Thymus (tissue), 11 donors: ENCODE measurements at regions not wholly inside any gene's neighbourhood (a gene's known extent, or its start where the extent isn't known, plus 50 kb on each side); places are given as distances from the start of the nearest gene placed in this dataset.

ENCODE experiments used
- DNase-seq, 9 donors: peaks; one replicate each; pipeline ENCODE4 v3.0.0-alpha.2; 2013; ENCODE audit warnings: low spot score in 9 of 9, low read depth in 6 of 9, missing footprints in 1 of 9
- H3K27ac ChIP-seq, 2 donors: one replicate each; pipeline ENCODE4 v1.5.1; 2013; ENCODE audit warnings: control low read depth in 1 of 2, low read depth in 1 of 2, low read length in 1 of 2, mild to moderate bottlenecking in 1 of 2, moderate library complexity in 1 of 2
- H3K27me3 ChIP-seq, 2 donors: one replicate each; pipeline ENCODE4 v1.5.1; 2013; ENCODE audit warnings: low read length in 1 of 2; ENCODE audit not compliant: control insufficient read depth in 2 of 2, insufficient read depth in 1 of 2
- H3K36me3 ChIP-seq, 2 donors: one replicate each; pipeline ENCODE4 v1.5.1; 2013; ENCODE audit warnings: low read length in 1 of 2, mild to moderate bottlenecking in 1 of 2, moderate library complexity in 1 of 2; ENCODE audit not compliant: control insufficient read depth in 2 of 2, insufficient read depth in 2 of 2
- H3K4me1 ChIP-seq, 2 donors: one replicate each; pipeline ENCODE4 v1.5.1; 2013; ENCODE audit warnings: low read length in 2 of 2; ENCODE audit not compliant: control insufficient read depth in 2 of 2, insufficient read depth in 2 of 2
- H3K4me3 ChIP-seq, 2 donors: one replicate each; pipeline ENCODE4 v1.5.1; 2013; ENCODE audit warnings: low read length in 2 of 2, control low read depth in 1 of 2, mild to moderate bottlenecking in 1 of 2
- H3K9me3 ChIP-seq, 2 donors: one replicate each; pipeline ENCODE4 v1.5.1; 2013; ENCODE audit warnings: low read length in 1 of 2, mild to moderate bottlenecking in 1 of 2; ENCODE audit not compliant: control insufficient read depth in 2 of 2, insufficient read depth in 1 of 2
- WGBS: extraction: QIAGEN DNeasy Blood & Tissue Kit; methylation state at CpG from one replicate; pipeline ENCODE4 v1.1.7; 2013; 5-methylcytosine and 5-hydroxymethylcytosine counted together
- donor health status: healthy.

DNA sequence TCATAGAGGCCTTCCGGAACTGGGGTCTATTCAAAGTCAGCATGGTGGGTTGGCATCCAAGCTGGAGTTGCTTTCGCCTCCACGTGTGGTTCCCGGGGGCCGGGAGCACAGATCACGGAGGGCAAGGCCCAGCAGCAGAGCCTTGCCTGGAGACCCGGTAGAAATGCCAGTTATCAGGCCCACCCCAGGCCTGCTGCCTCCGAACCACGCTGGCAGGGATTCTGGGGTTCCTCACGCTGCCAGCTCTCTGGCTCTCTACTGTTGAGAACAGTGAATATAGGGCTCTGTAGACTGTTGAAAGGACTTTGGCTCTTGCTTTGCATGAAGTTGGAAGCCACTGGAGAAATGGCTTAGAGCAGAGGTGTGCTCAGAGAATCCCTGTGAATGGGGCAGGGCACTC lies 127.5 kb downstream of the RIPK4 start:
- H3K27ac ChIP-seq: no peak overlapping the region
- H3K4me1 ChIP-seq: no peaks in the 10 kb centered on the region
- WGBS: 98% methylated on average over 10 of the region's 10 CpGs
- H3K36me3 ChIP-seq: no peaks in the 10 kb centered on the region
- no peak overlapping the region for H3K4me3 ChIP-seq
- DNase-seq: no peak
- H3K9me3 ChIP-seq: peaks cover 0 to 5% of the 10 kb centered on the region in 2 donors
- peaks cover 2 to 53% of the 10 kb centered on the region in 2 donors for H3K27me3 ChIP-seq

DNA sequence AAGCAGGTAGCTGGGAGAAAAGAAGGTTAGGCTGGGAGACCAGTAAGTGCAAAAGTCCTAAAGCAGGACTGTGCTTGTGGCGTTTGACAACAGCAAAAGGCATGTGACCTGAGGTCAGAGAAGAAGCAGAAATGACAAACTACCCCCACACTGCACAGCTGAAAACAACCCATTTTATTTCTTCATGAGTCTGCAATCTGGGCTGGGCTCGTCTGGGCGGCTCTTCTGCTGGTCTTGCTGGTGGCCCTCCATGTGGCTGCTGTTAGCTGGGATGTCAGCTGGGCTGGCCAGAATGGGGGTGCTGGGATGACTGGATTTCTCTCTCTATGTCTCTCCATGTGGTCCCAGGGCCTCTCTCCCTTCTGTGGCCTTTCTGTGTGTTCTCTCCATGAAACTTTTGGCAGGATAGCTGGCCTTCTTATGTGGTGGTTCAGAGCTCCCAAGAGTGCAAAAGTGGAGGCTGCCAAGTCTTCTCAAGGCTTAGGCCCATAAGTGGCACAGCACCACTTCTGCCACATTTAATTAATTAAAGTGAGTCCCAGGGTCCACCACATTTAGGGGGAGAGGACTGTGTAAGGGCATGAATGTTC lies 128.6 kb downstream of the RIPK4 start:
- no peaks in the 10 kb centered on the region for H3K36me3 ChIP-seq
- H3K4me3 ChIP-seq: no peak overlapping the region
- H3K9me3 ChIP-seq: peaks cover 0 to 5% of the 10 kb centered on the region in 2 donors
- H3K4me1 ChIP-seq: no peaks in the 10 kb centered on the region
- DNase-seq: no peak
- WGBS: 94% methylated on average over 3 of the region's 3 CpGs
- H3K27ac ChIP-seq: no peak overlapping the region
- H3K27me3 ChIP-seq: peaks cover 2 to 49% of the 10 kb centered on the region in 2 donors

DNA sequence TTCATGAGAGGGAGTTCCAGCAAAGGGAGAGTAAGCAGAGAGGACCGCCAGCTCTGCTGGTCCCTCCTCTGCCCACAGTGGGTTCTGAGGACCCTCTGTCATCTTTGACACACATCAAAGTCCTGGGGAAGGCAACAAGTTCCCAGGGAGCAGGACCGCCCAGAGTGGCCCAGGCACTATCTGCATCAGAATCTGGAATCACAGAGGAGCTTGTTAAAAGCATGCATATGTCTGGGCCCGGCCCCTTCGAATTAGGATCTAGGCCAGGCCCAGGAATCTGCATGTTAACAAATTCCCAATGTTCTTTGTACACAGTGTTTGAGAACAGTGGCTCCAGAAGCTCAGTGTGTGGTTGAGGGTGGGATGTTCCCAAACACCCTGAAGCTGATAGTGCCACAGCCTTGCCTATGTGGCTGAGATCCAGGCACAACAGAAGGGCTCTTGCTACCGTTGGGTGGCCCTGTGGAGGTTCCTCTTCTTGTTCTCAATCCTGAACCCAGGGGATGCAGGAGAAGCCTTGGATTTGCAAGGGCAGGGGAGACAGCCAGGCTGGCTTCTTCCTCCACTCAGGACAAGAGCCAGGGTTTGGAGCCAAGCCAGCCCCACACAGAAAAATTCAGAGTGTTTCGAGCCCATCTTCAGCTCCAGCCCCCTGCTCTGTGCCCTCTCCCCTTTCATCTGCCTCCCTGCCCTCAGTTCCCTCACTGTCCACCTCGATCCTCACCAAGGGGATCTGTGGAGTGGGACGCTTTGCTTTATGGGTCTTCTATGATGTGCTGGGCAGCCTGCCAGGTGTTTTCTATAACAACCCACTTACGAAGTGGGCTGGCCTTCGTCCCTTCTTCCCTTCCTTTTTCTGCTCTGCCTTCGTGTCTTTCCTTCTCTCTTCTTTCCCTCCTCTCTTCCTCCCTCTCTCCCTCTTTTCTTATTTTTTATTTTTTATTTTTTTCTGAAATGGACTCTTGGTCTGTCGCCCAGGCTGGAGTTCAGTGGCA lies 129.0 kb upstream of the TMPRSS2 start:
- 92% methylated on average over 12 of the region's 12 CpGs for WGBS
- Histone ChIP-seq H3K9me3 (peaks cover 0 to 5% of the 10 kb centered on the region in 2 donors), H3K27me3 (peaks cover 0 to 39% of the 10 kb centered on the region in 2 donors), H3K36me3 (no peaks in the 10 kb centered on the region), H3K27ac (no peak overlapping the region), H3K4me1 (peaks cover 3 to 6% of the 10 kb centered on the region in 2 donors), H3K4me3 (no peak overlapping the region)
- no peak for DNase-seq

- H3K36me3 ChIP-seq: no peaks in the 10 kb centered on the region
- no peak overlapping the region for H3K27ac ChIP-seq
- H3K9me3 ChIP-seq: peaks cover 0 to 5% of the 10 kb centered on the region in 2 donors
- peaks cover 5 to 6% of the 10 kb centered on the region in 2 donors for H3K4me1 ChIP-seq
- H3K27me3 ChIP-seq: peaks cover 0 to 31% of the 10 kb centered on the region in 2 donors
- H3K4me3 ChIP-seq: no peak overlapping the region
- no peak for DNase-seq
Measured at GRCh38 chr21:41635874-41636273, 127.9 kb upstream of the TMPRSS2 start.

GRCh38 chr21:41634858-41635257 lies 126.9 kb upstream of the TMPRSS2 start:
- H3K27me3 ChIP-seq: peaks cover 0 to 27% of the 10 kb centered on the region in 2 donors
- DNase-seq: no peak
- peaks cover 5 to 6% of the 10 kb centered on the region in 2 donors for H3K4me1 ChIP-seq
- H3K27ac ChIP-seq: no peak overlapping the region
- H3K9me3 ChIP-seq: peaks cover 0 to 5% of the 10 kb centered on the region in 2 donors
- H3K4me3 ChIP-seq: no peak overlapping the region
- no peaks in the 10 kb centered on the region for H3K36me3 ChIP-seq
- WGBS: 94% methylated on average over 9 of the region's 9 CpGs

DNA sequence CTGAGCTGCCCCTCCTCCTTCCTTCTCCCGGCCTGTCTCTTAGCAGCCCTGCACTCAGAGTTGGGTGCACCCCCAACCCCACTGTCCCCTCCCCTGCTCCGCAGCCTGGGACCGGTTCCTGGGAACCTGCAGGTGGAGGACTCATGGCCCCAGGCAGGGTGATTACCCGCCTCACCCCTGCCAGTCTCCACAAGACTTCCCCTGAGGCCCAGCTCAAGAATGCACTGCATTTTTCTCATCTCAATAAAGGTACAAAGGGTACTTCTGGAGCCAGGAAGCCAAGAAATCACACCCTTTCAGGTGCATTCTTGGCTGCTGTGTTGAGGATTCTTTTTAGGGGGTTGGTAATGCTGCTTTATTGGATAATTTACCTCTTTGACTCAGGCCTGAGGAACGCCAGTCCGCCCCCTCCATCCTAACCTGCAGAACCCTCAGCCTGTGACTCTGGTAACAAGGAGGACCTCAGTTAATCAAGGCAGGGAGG lies 126.3 kb upstream of the TMPRSS2 start:
- peaks cover 0 to 5% of the 10 kb centered on the region in 2 donors for H3K9me3 ChIP-seq
- DNase-seq: no peak
- H3K4me3 ChIP-seq: no peak overlapping the region
- peaks cover 0 to 21% of the 10 kb centered on the region in 2 donors for H3K27me3 ChIP-seq
- H3K27ac ChIP-seq: no peak overlapping the region
- H3K36me3 ChIP-seq: no peaks in the 10 kb centered on the region
- H3K4me1 ChIP-seq: peaks cover 5 to 6% of the 10 kb centered on the region in 2 donors
- WGBS: 94% methylated on average over 6 of the region's 6 CpGs

GRCh38 chr21:41633627-41634026 lies 125.7 kb upstream of the TMPRSS2 start:
- Histone ChIP-seq H3K4me1 (peaks cover 5 to 6% of the 10 kb centered on the region in 2 donors), H3K4me3 (no peak overlapping the region), H3K27ac (no peak overlapping the region), H3K9me3 (peaks cover 0 to 5% of the 10 kb centered on the region in 2 donors), H3K27me3 (peaks cover 0 to 20% of the 10 kb centered on the region in 2 donors), H3K36me3 (no peaks in the 10 kb centered on the region)
- DNase-seq: no peak
- WGBS: 98% methylated on average over 4 of the region's 4 CpGs

- Histone ChIP-seq H3K27ac (no peak overlapping the region), H3K4me1 (peaks cover 5 to 6% of the 10 kb centered on the region in 2 donors), H3K27me3 (peaks cover 0 to 15% of the 10 kb centered on the region in 2 donors), H3K9me3 (no peaks in the 10 kb centered on the region), H3K4me3 (no peak overlapping the region), H3K36me3 (no peaks in the 10 kb centered on the region)
- DNase-seq: no peak
- 87% methylated on average over 12 of the region's 12 CpGs for whole genome bisulfite sequencing
Measured at GRCh38 chr21:41632748-41633475, 125.0 kb upstream of the TMPRSS2 start.
